ENCODE measurements at regions not wholly inside any gene's neighbourhood (a gene's known extent, or its start where the extent isn't known, plus 50 kb on each side); places are given as distances from the start of the nearest gene placed in this dataset.
"Not testable (repeated sequence)": the region's sequence is repeated elsewhere in the genome, so short reads cannot be mapped to it uniquely, and the experiment has no call there.

- TF ChIP-seq CTCF (IDR thresholded peaks at IDR 0.05; ENCODE audit: insufficient read depth, low read length, poor library complexity, severe bottlenecking), result no peak
- Histone ChIP-seq H3K27me3 (ENCODE audit: control insufficient read depth, insufficient read depth, low read length) (no peaks in the 10 kb centered on the region), H3K36me3 (ENCODE audit: control insufficient read depth, insufficient read depth, low read length) (no peaks in the 10 kb centered on the region), H3K4me3 (ENCODE audit: low read depth, low read length) (no peak overlapping the region)
- no peak for DNase-seq (ENCODE audit: low read depth)
These were observed 131.5 kb upstream of the SP8 start for GRCh38 chr7:20918156-20918555.

GRCh38 chr7:20927178-20927577 lies 140.5 kb upstream of the SP8 start:
- DNase-seq (ENCODE audit: low read depth); H3K36me3 ChIP-seq (ENCODE audit: control insufficient read depth, insufficient read depth, low read length); H3K4me3 ChIP-seq (ENCODE audit: low read depth, low read length); H3K27me3 ChIP-seq (ENCODE audit: control insufficient read depth, insufficient read depth, low read length): not testable (repeated sequence)

- Histone ChIP-seq H3K36me3 (ENCODE audit: control insufficient read depth, insufficient read depth, low read length) (no peaks in the 10 kb centered on the region), H3K27me3 (ENCODE audit: control insufficient read depth, insufficient read depth, low read length) (no peaks in the 10 kb centered on the region), H3K4me3 (ENCODE audit: low read depth, low read length) (no peak overlapping the region)
- no peak for TF ChIP-seq CTCF (IDR thresholded peaks at IDR 0.05; ENCODE audit: insufficient read depth, low read length, poor library complexity, severe bottlenecking)
- no peak for DNase-seq (ENCODE audit: low read depth)
These were observed 141.3 kb upstream of the SP8 start for GRCh38 chr7:20927976-20928375.

- no peak for DNase-seq (ENCODE audit: low read depth)
- Histone ChIP-seq H3K36me3 (ENCODE audit: control insufficient read depth, insufficient read depth, low read length) (no peaks in the 10 kb centered on the region), H3K27me3 (ENCODE audit: control insufficient read depth, insufficient read depth, low read length) (no peaks in the 10 kb centered on the region), H3K4me3 (ENCODE audit: low read depth, low read length) (no peak overlapping the region)
- TF ChIP-seq CTCF (IDR thresholded peaks at IDR 0.05; ENCODE audit: insufficient read depth, low read length, poor library complexity, severe bottlenecking), result no peak
These were observed 142.5 kb upstream of the SP8 start for GRCh38 chr7:20929199-20929598.

GRCh38 chr7:20931739-20932138 lies 145.1 kb upstream of the SP8 start:
- no peak for TF ChIP-seq CTCF (IDR thresholded peaks at IDR 0.05; ENCODE audit: insufficient read depth, low read length, poor library complexity, severe bottlenecking)
- no peak for DNase-seq (ENCODE audit: low read depth)
- Histone ChIP-seq H3K36me3 (ENCODE audit: control insufficient read depth, insufficient read depth, low read length) (no peaks in the 10 kb centered on the region), H3K4me3 (ENCODE audit: low read depth, low read length) (no peak overlapping the region), H3K27me3 (ENCODE audit: control insufficient read depth, insufficient read depth, low read length) (no peaks in the 10 kb centered on the region)

- H3K4me3 ChIP-seq (ENCODE audit: low read depth, low read length), result no peak overlapping the region
- no peaks in the 10 kb centered on the region for H3K36me3 ChIP-seq (ENCODE audit: control insufficient read depth, insufficient read depth, low read length)
- TF ChIP-seq CTCF (IDR thresholded peaks at IDR 0.05; ENCODE audit: insufficient read depth, low read length, poor library complexity, severe bottlenecking), result no peak
- no peaks in the 10 kb centered on the region for H3K27me3 ChIP-seq (ENCODE audit: control insufficient read depth, insufficient read depth, low read length)
- DNase-seq (ENCODE audit: low read depth), result no peak
These were observed 146.3 kb upstream of the SP8 start for GRCh38 chr7:20932785-20933527.
